Panc1 (cell line): ENCODE measurements at regions not wholly inside any gene's neighbourhood (a gene's known extent, or its start where the extent isn't known, plus 50 kb on each side); places are given as distances from the start of the nearest gene placed in this dataset.

Source experiments
- ATAC-seq: fragments of 200-7000 bp; cut with Tn5 transposase; 2 replicates; pipeline ENCODE4 v1.9.1; 2020; ENCODE audit warnings: mild to moderate bottlenecking, moderate library complexity
- BruUV-seq: library from RNA; stranded (reverse); fragments of 400-500 nt; replicated peaks from 2 replicates; lab custom pipeline; 2021; lab: Mats Ljungman, UMichigan
- CTCF ChIA-PET: fragments of 300-600 bp; sonication (Branson Sonifier 250); formaldehyde crosslinking; loops from one replicate; lab custom pipeline; 2022; ENCODE audit warnings: antibody characterized with exemption; lab: Charles Lee
- POLR2A ChIA-PET: fragments of 300-600 bp; sonication (Branson Sonifier 250); formaldehyde crosslinking; loops from one replicate; lab custom pipeline; 2022; ENCODE audit warnings: antibody characterized with exemption; lab: Charles Lee
- DNase-seq: peaks from one replicate; pipeline ENCODE4 v3.0.0-alpha.2; 2010; ENCODE audit warnings: low read depth, low spot score
- H3K27ac ChIP-seq: 2 replicates; pipeline ENCODE4 v1.5.1; 2011; ENCODE audit warnings: mild to moderate bottlenecking, low read length, inconsistent platforms
- H3K27me3 ChIP-seq: fragments of 200-500 bp; sonication (Bioruptor generic); 2 replicates; pipeline ENCODE4 v1.6.0; 2014; ENCODE audit warnings: low read length, inconsistent platforms; ENCODE audit not compliant: control insufficient read depth, insufficient read depth
- H3K36me3 ChIP-seq: fragments of 200-500 bp; sonication (Bioruptor generic); 2 replicates; pipeline ENCODE4 v1.5.1; 2014; ENCODE audit warnings: inconsistent platforms, mild to moderate bottlenecking, low read length, moderate library complexity; ENCODE audit not compliant: control insufficient read depth, insufficient read depth
- H3K4me1 ChIP-seq: 2 replicates; pipeline ENCODE4 v1.5.1; 2011; ENCODE audit warnings: inconsistent platforms, mild to moderate bottlenecking, low read length, moderate library complexity; ENCODE audit not compliant: control insufficient read depth, insufficient read depth
- H3K4me3 ChIP-seq, 2 experiments: 2 replicates each; pipeline ENCODE4 v1.5.1; 2011 to 2012; ENCODE audit warnings: low read depth in 2 of 2, low read length in 2 of 2, mild to moderate bottlenecking in 2 of 2, inconsistent platforms in 1 of 2, moderate library complexity in 1 of 2
- H3K9me3 ChIP-seq: fragments of 200-500 bp; sonication (Bioruptor generic); 2 replicates; pipeline ENCODE4 v1.5.1; 2014; ENCODE audit warnings: low read depth, mild to moderate bottlenecking, inconsistent platforms, low read length, moderate library complexity; ENCODE audit not compliant: control insufficient read depth, insufficient read depth
- CTCF ChIP-seq: fragments of 450-650 bp; IDR thresholded peaks from 2 replicates; pipeline ENCODE4 v1.5.1; 2017; ENCODE audit warnings: mild to moderate bottlenecking
- POLR2AphosphoS5 ChIP-seq: IDR thresholded peaks from 2 replicates; pipeline ENCODE4 v1.6.1; 2012; ENCODE audit warnings: mild to moderate bottlenecking, low read depth, low read length, moderate library complexity
- REST ChIP-seq, 2 experiments: IDR thresholded peaks; 2 replicates each; pipeline ENCODE4 v1.6.1; 2011 to 2012; ENCODE audit warnings: low read depth in 2 of 2, control low read depth in 1 of 2, low read length in 1 of 2, mild to moderate bottlenecking in 1 of 2, moderate library complexity in 1 of 2; ENCODE audit not compliant: insufficient read depth in 1 of 2
- SIN3A ChIP-seq: IDR thresholded peaks from 2 replicates; pipeline ENCODE4 v1.6.1; 2012; ENCODE audit warnings: low read depth, mild to moderate bottlenecking, low read length, moderate library complexity, borderline replicate concordance; ENCODE audit not compliant: insufficient read depth
- TCF7L2 ChIP-seq: IDR thresholded peaks from 2 replicates; pipeline ENCODE4 v1.6.1; 2011; ENCODE audit warnings: mild to moderate bottlenecking, low read depth, low read length, inconsistent platforms
- in situ Hi-C: cut with HindIII; loops from 2 replicates; pipeline ENCODE4 v1.10.0; 2016; ENCODE audit warnings: low sequenced_read_pairs, low pct_unique_long_range_greater_than_20kb
- intact Hi-C: fragments of 100-400 bp; cut with micrococcal nuclease; formaldehyde crosslinking; loops from one replicate; pipeline ENCODE4 v1.10.0; 2022; ENCODE audit not compliant: unreplicated experiment

GRCh38 chr9:109993250-109993978 is 213.4 kb downstream of the PALM2AKAP2 start:
- no peaks in the 10 kb centered on the region for H3K36me3 ChIP-seq
- BruUV-seq: no TSS peak
- ATAC-seq (no peak), DNase-seq (no peak)
- intact Hi-C loops (no loop called here), in situ Hi-C loops (no loop called here)
- no peaks in the 10 kb centered on the region for H3K27me3 ChIP-seq
- TF ChIP-seq SIN3A: no peak
- no peak for TF ChIP-seq TCF7L2
- no peak for TF ChIP-seq POLR2AphosphoS5
- TF ChIP-seq REST (IDR thresholded peaks at IDR 0.05; ENCODE audit: insufficient read depth in 1 of 2, low read depth in 2 of 2, low read length in 1 of 2): no peak
- no peak for TF ChIP-seq CTCF
- no peak overlapping the region for H3K4me3 ChIP-seq
- H3K4me1 ChIP-seq: no peaks in the 10 kb centered on the region
- H3K9me3 ChIP-seq: no peaks in the 10 kb centered on the region
- ChIA-PET POLR2A (no interaction called here), CTCF (no interaction called here)
- no peak overlapping the region for H3K27ac ChIP-seq

GRCh38 chr9:109994141-109994540 is 213.8 kb downstream of the C9orf152 start:
- BruUV-seq: no TSS peak
- ChIA-PET POLR2A (no interaction called here), CTCF (no interaction called here)
- DNase-seq: no peak
- H3K4me3 ChIP-seq: no peak overlapping the region
- H3K36me3 ChIP-seq: no peaks in the 10 kb centered on the region
- no peaks in the 10 kb centered on the region for H3K27me3 ChIP-seq
- TF ChIP-seq SIN3A: no peak
- TF ChIP-seq CTCF: no peak
- TF ChIP-seq REST (IDR thresholded peaks at IDR 0.05; ENCODE audit: insufficient read depth in 1 of 2, low read depth in 2 of 2, low read length in 1 of 2): no peak
- no peak for TF ChIP-seq TCF7L2
- no peak for TF ChIP-seq POLR2AphosphoS5
- no peaks in the 10 kb centered on the region for H3K4me1 ChIP-seq
- ATAC-seq: no peak
- in situ Hi-C loops: no loop called here
- intact Hi-C loops: no loop called here
- no peaks in the 10 kb centered on the region for H3K9me3 ChIP-seq
- no peak overlapping the region for H3K27ac ChIP-seq
